Left cardiac atrium (tissue), 4 donors: ENCODE measurements at regions not wholly inside any gene's neighbourhood (a gene's known extent, or its start where the extent isn't known, plus 50 kb on each side); places are given as distances from the start of the nearest gene placed in this dataset.
A peak's percentile ranks its signal among the peaks of the same experiment; 100 is the strongest.
"Not testable (repeated sequence)": the region's sequence is repeated elsewhere in the genome, so short reads cannot be mapped to it uniquely, and the experiment has no call there.

Experiments
- ATAC-seq, 2 donors: fragments of 200-7000 bp; cut with Tn5 transposase; one replicate each; pipeline ENCODE4 v1.9.1; 2020; ENCODE audit warnings: mild to moderate bottlenecking in 2 of 2, moderate library complexity in 2 of 2
- DNase-seq: peaks from one replicate; pipeline ENCODE4 v3.0.0-alpha.2; 2020
- intact Hi-C, 2 donors: fragments of 100-400 bp; cut with DNase I; formaldehyde crosslinking; loops; one replicate each; pipeline versions ENCODE4 v1.14.1 to v1.15.1; 2022 to 2023
- donor health status: DM: no; HTN: yes; CAD: no.
- donor health status: DM: no; HTN: yes; CAD: no; lungs with severe emphysema.
- donor health status: DM: yes; HTN: yes; CAD: no.
- donor health status: Dilated cardiomyopathy.

GRCh38 chr14:87304404-87304803, 688.6 kb downstream of the GALC start:
- DNase-seq, result no peak
- intact Hi-C loops, result no loop called here
- ATAC-seq, result no peak

GRCh38 chr14:87286826-87287225, 706.2 kb downstream of the GALC start:
- intact Hi-C loops, result no loop called here
- DNase-seq (no peak), ATAC-seq (no peak)

- DNase-seq (no peak), ATAC-seq (no peak)
- intact Hi-C loops, result no loop called here
Measured at GRCh38 chr14:87286191-87286590, 706.8 kb downstream of the GALC start.

- no peak for ATAC-seq
- intact Hi-C loops, result no loop called here
- no peak for DNase-seq
Measured at GRCh38 chr14:87285506-87285905, 707.5 kb downstream of the GALC start.

GRCh38 chr14:87283547-87283946, 709.4 kb downstream of the GALC start:
- DNase-seq (no peak), ATAC-seq (no peak)
- intact Hi-C loops, result no loop called here

GRCh38 chr14:87282266-87282665, 710.7 kb downstream of the GALC start:
- intact Hi-C loops, result no loop called here
- ATAC-seq (no peak), DNase-seq (no peak)

GRCh38 chr14:87278415-87278814, 714.6 kb downstream of the GALC start:
- ATAC-seq, result no peak
- intact Hi-C loops, result no loop called here
- no peak for DNase-seq

- ATAC-seq (no peak), DNase-seq (no peak)
- intact Hi-C loops, result no loop called here
Measured at GRCh38 chr14:87271331-87271730, 721.7 kb downstream of the GALC start.

- intact Hi-C loops, result no loop called here
- DNase-seq (no peak), ATAC-seq (no peak)
Measured at GRCh38 chr14:87268997-87269396, 724.0 kb downstream of the GALC start.

- DNase-seq (no peak), ATAC-seq (no peak)
- intact Hi-C loops, result no loop called here
Measured at GRCh38 chr14:87264796-87265195, 728.2 kb downstream of the GALC start.

GRCh38 chr14:87264272-87264785, 728.7 kb downstream of the GALC start:
- ATAC-seq, result peak in 1 of 2 donors; percentile 55
- no peak for DNase-seq
- intact Hi-C loops, result no loop called here

GRCh38 chr14:87261621-87262020, 731.4 kb downstream of the GALC start:
- no peak for DNase-seq
- no peak for ATAC-seq
- intact Hi-C loops, result no loop called here

GRCh38 chr14:87260460-87260859, 732.5 kb downstream of the GALC start:
- intact Hi-C loops, result no loop called here
- DNase-seq (no peak), ATAC-seq (no peak)

GRCh38 chr14:87257421-87257820, 735.6 kb downstream of the GALC start:
- intact Hi-C loops, result no loop called here
- ATAC-seq, result no peak
- no peak for DNase-seq

GRCh38 chr14:87255058-87255457, 737.9 kb downstream of the GALC start:
- intact Hi-C loops, result no loop called here
- DNase-seq, result no peak
- ATAC-seq, result no peak

GRCh38 chr14:87254331-87254874, 738.6 kb downstream of the GALC start:
- DNase-seq (no peak), ATAC-seq (no peak)
- intact Hi-C loops, result no loop called here

- intact Hi-C loops, ATAC-seq, DNase-seq: not testable (repeated sequence)
Measured at GRCh38 chr14:87253791-87254190, 739.2 kb downstream of the GALC start.

GRCh38 chr14:87252103-87252502, 740.9 kb downstream of the GALC start:
- ATAC-seq (peak in 1 of 2 donors; percentile 41), DNase-seq (no peak)
- intact Hi-C loops, result no loop called here

- ATAC-seq, result no peak
- no peak for DNase-seq
- intact Hi-C loops, result no loop called here
Measured at GRCh38 chr14:87251011-87251410, 742.0 kb downstream of the GALC start.

- intact Hi-C loops, result no loop called here
- DNase-seq (no peak), ATAC-seq (peak in 1 of 2 donors; percentile 57)
Measured at GRCh38 chr14:87241018-87241768, 751.8 kb downstream of the GALC start.

- intact Hi-C loops, ATAC-seq, DNase-seq: not testable (repeated sequence)
Measured at GRCh38 chr14:87240319-87240718, 752.7 kb downstream of the GALC start.
